ENCODE measurements at regions not wholly inside any gene's neighbourhood (a gene's known extent, or its start where the extent isn't known, plus 50 kb on each side); places are given as distances from the start of the nearest gene placed in this dataset.

- Histone ChIP-seq H3K9ac (ENCODE audit: low read length) (no peak overlapping the region), H3K27ac (ENCODE audit: low read length) (no peak overlapping the region), H3K4me3 (ENCODE audit: low read length) (no peak overlapping the region), H3K36me3 (ENCODE audit: control insufficient read depth, low read depth, low read length) (no peaks in the 10 kb centered on the region), H3K4me1 (ENCODE audit: control insufficient read depth, low read depth, low read length) (peaks cover 7% of the 10 kb centered on the region), H3K27me3 (ENCODE audit: control insufficient read depth, insufficient read depth, low read length) (no peaks in the 10 kb centered on the region), H3K9me3 (ENCODE audit: control insufficient read depth, low read depth, low read length) (no peaks in the 10 kb centered on the region)
These were observed 65.0 kb upstream of the CD93 start for GRCh38 chr20:23151008-23151703.

- Histone ChIP-seq H3K9me3 (ENCODE audit: control insufficient read depth, low read depth, low read length) (no peaks in the 10 kb centered on the region), H3K27ac (ENCODE audit: low read length) (no peak overlapping the region), H3K9ac (ENCODE audit: low read length) (no peak overlapping the region), H3K4me1 (ENCODE audit: control insufficient read depth, low read depth, low read length) (peaks cover 7% of the 10 kb centered on the region), H3K4me3 (ENCODE audit: low read length) (no peak overlapping the region), H3K36me3 (ENCODE audit: control insufficient read depth, low read depth, low read length) (no peaks in the 10 kb centered on the region), H3K27me3 (ENCODE audit: control insufficient read depth, insufficient read depth, low read length) (no peaks in the 10 kb centered on the region)
These were observed 64.3 kb upstream of the CD93 start for GRCh38 chr20:23150304-23151007.

GRCh38 chr20:23149623-23150279 lies 63.6 kb upstream of the CD93 start:
- peaks cover 3% of the 10 kb centered on the region for H3K4me1 ChIP-seq (ENCODE audit: control insufficient read depth, low read depth, low read length)
- no peak overlapping the region for H3K9ac ChIP-seq (ENCODE audit: low read length)
- H3K27me3 ChIP-seq (ENCODE audit: control insufficient read depth, insufficient read depth, low read length) = no peaks in the 10 kb centered on the region
- H3K4me3 ChIP-seq (ENCODE audit: low read length) = no peak overlapping the region
- no peaks in the 10 kb centered on the region for H3K9me3 ChIP-seq (ENCODE audit: control insufficient read depth, low read depth, low read length)
- H3K27ac ChIP-seq (ENCODE audit: low read length) = no peak overlapping the region
- H3K36me3 ChIP-seq (ENCODE audit: control insufficient read depth, low read depth, low read length) = no peaks in the 10 kb centered on the region

- H3K4me1 ChIP-seq (ENCODE audit: control insufficient read depth, low read depth, low read length) = peaks cover 3% of the 10 kb centered on the region
- no peaks in the 10 kb centered on the region for H3K27me3 ChIP-seq (ENCODE audit: control insufficient read depth, insufficient read depth, low read length)
- H3K27ac ChIP-seq (ENCODE audit: low read length) = no peak overlapping the region
- H3K9me3 ChIP-seq (ENCODE audit: control insufficient read depth, low read depth, low read length) = no peaks in the 10 kb centered on the region
- no peak overlapping the region for H3K4me3 ChIP-seq (ENCODE audit: low read length)
- H3K36me3 ChIP-seq (ENCODE audit: control insufficient read depth, low read depth, low read length) = no peaks in the 10 kb centered on the region
- no peak overlapping the region for H3K9ac ChIP-seq (ENCODE audit: low read length)
These were observed 62.8 kb upstream of the CD93 start for GRCh38 chr20:23148731-23149570.

GRCh38 chr20:23147964-23148730 lies 62.0 kb upstream of the CD93 start:
- Histone ChIP-seq H3K9ac (ENCODE audit: low read length) (no peak overlapping the region), H3K4me3 (ENCODE audit: low read length) (no peak overlapping the region), H3K27me3 (ENCODE audit: control insufficient read depth, insufficient read depth, low read length) (no peaks in the 10 kb centered on the region), H3K9me3 (ENCODE audit: control insufficient read depth, low read depth, low read length) (no peaks in the 10 kb centered on the region), H3K27ac (ENCODE audit: low read length) (no peak overlapping the region), H3K36me3 (ENCODE audit: control insufficient read depth, low read depth, low read length) (no peaks in the 10 kb centered on the region), H3K4me1 (ENCODE audit: control insufficient read depth, low read depth, low read length) (peaks cover 3% of the 10 kb centered on the region)

GRCh38 chr20:23147647-23147963 lies 61.5 kb upstream of the CD93 start:
- no peak overlapping the region for H3K27ac ChIP-seq (ENCODE audit: low read length)
- no peak overlapping the region for H3K4me3 ChIP-seq (ENCODE audit: low read length)
- peaks cover 3% of the 10 kb centered on the region for H3K4me1 ChIP-seq (ENCODE audit: control insufficient read depth, low read depth, low read length)
- H3K27me3 ChIP-seq (ENCODE audit: control insufficient read depth, insufficient read depth, low read length) = no peaks in the 10 kb centered on the region
- H3K36me3 ChIP-seq (ENCODE audit: control insufficient read depth, low read depth, low read length) = no peaks in the 10 kb centered on the region
- H3K9ac ChIP-seq (ENCODE audit: low read length) = no peak overlapping the region
- H3K9me3 ChIP-seq (ENCODE audit: control insufficient read depth, low read depth, low read length) = no peaks in the 10 kb centered on the region

GRCh38 chr20:23146857-23147637 lies 60.9 kb upstream of the CD93 start:
- no peak overlapping the region for H3K9ac ChIP-seq (ENCODE audit: low read length)
- no peaks in the 10 kb centered on the region for H3K27me3 ChIP-seq (ENCODE audit: control insufficient read depth, insufficient read depth, low read length)
- no peak overlapping the region for H3K4me3 ChIP-seq (ENCODE audit: low read length)
- no peaks in the 10 kb centered on the region for H3K36me3 ChIP-seq (ENCODE audit: control insufficient read depth, low read depth, low read length)
- H3K4me1 ChIP-seq (ENCODE audit: control insufficient read depth, low read depth, low read length) = peaks cover 3% of the 10 kb centered on the region
- no peaks in the 10 kb centered on the region for H3K9me3 ChIP-seq (ENCODE audit: control insufficient read depth, low read depth, low read length)
- no peak overlapping the region for H3K27ac ChIP-seq (ENCODE audit: low read length)

GRCh38 chr20:23146181-23146580 lies 60.1 kb upstream of the CD93 start:
- no peaks in the 10 kb centered on the region for H3K4me1 ChIP-seq (ENCODE audit: control insufficient read depth, low read depth, low read length)
- no peak overlapping the region for H3K9ac ChIP-seq (ENCODE audit: low read length)
- H3K9me3 ChIP-seq (ENCODE audit: control insufficient read depth, low read depth, low read length) = no peaks in the 10 kb centered on the region
- no peak overlapping the region for H3K4me3 ChIP-seq (ENCODE audit: low read length)
- no peaks in the 10 kb centered on the region for H3K27me3 ChIP-seq (ENCODE audit: control insufficient read depth, insufficient read depth, low read length)
- H3K36me3 ChIP-seq (ENCODE audit: control insufficient read depth, low read depth, low read length) = no peaks in the 10 kb centered on the region
- no peak overlapping the region for H3K27ac ChIP-seq (ENCODE audit: low read length)

- H3K27ac ChIP-seq (ENCODE audit: low read length) = no peak overlapping the region
- no peaks in the 10 kb centered on the region for H3K9me3 ChIP-seq (ENCODE audit: control insufficient read depth, low read depth, low read length)
- H3K27me3 ChIP-seq (ENCODE audit: control insufficient read depth, insufficient read depth, low read length) = no peaks in the 10 kb centered on the region
- no peaks in the 10 kb centered on the region for H3K36me3 ChIP-seq (ENCODE audit: control insufficient read depth, low read depth, low read length)
- no peaks in the 10 kb centered on the region for H3K4me1 ChIP-seq (ENCODE audit: control insufficient read depth, low read depth, low read length)
- no peak overlapping the region for H3K4me3 ChIP-seq (ENCODE audit: low read length)
- no peak overlapping the region for H3K9ac ChIP-seq (ENCODE audit: low read length)
These were observed 59.2 kb upstream of the CD93 start for GRCh38 chr20:23145281-23145700.

GRCh38 chr20:23144856-23145255 lies 58.7 kb upstream of the CD93 start:
- Histone ChIP-seq H3K27ac (ENCODE audit: low read length) (no peak overlapping the region), H3K9ac (ENCODE audit: low read length) (no peak overlapping the region), H3K4me1 (ENCODE audit: control insufficient read depth, low read depth, low read length) (no peaks in the 10 kb centered on the region), H3K4me3 (ENCODE audit: low read length) (no peak overlapping the region), H3K36me3 (ENCODE audit: control insufficient read depth, low read depth, low read length) (no peaks in the 10 kb centered on the region), H3K9me3 (ENCODE audit: control insufficient read depth, low read depth, low read length) (no peaks in the 10 kb centered on the region), H3K27me3 (ENCODE audit: control insufficient read depth, insufficient read depth, low read length) (no peaks in the 10 kb centered on the region)

Measured in iPS-18a (cell line).